ENCODE measurements at regions not wholly inside any gene's neighbourhood (a gene's known extent, or its start where the extent isn't known, plus 50 kb on each side); places are given as distances from the start of the nearest gene placed in this dataset.
"Not testable (repeated sequence)": the region's sequence is repeated elsewhere in the genome, so short reads cannot be mapped to it uniquely, and the experiment has no call there.

DNA sequence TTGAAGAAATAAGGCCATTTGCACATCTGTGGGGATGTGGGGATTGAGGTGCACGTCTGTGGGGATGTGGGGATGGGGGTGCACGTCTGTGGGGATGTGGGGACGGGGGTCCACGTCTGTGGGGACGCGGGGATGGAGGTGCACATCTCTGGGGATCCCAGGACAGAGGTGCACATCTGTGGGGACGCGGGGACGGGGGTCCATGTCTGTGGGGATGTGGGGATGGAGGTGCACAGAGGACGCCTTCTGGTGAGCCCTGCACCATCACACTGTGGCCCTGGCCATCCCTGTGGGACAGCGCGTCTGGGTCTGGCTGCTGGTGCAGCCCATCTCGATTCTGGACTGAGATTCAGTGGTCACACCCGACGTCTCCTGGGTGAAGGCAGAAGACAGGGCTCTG, 161.4 kb downstream of the LAT start:
- peak in 1 of 2 donors; percentile 56 for DNase-seq (ENCODE audit: low spot score in 2 of 2)
- WGBS = 82% methylated on average over 15 of the region's 15 CpGs
- Histone ChIP-seq H3K9me3 (no peaks in the 10 kb centered on the region), H3K4me3 (no peak overlapping the region), H3K27ac (no peak overlapping the region), H3K27me3 (no peaks in the 10 kb centered on the region), H3K36me3 (no peaks in the 10 kb centered on the region), H3K4me1 (peaks cover 3% of the 10 kb centered on the region)
- TF ChIP-seq, protein P1, sequence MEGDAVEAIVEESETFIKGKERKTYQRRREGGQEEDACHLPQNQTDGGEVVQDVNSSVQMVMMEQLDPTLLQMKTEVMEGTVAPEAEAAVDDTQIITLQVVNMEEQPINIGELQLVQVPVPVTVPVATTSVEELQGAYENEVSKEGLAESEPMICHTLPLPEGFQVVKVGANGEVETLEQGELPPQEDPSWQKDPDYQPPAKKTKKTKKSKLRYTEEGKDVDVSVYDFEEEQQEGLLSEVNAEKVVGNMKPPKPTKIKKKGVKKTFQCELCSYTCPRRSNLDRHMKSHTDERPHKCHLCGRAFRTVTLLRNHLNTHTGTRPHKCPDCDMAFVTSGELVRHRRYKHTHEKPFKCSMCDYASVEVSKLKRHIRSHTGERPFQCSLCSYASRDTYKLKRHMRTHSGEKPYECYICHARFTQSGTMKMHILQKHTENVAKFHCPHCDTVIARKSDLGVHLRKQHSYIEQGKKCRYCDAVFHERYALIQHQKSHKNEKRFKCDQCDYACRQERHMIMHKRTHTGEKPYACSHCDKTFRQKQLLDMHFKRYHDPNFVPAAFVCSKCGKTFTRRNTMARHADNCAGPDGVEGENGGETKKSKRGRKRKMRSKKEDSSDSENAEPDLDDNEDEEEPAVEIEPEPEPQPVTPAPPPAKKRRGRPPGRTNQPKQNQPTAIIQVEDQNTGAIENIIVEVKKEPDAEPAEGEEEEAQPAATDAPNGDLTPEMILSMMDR (IDR thresholded peaks at IDR 0.05) = no peak
- TF ChIP-seq POLR2A (IDR thresholded peaks at IDR 0.05) = no peak
- TF ChIP-seq EP300 (IDR thresholded peaks at IDR 0.05) = no peak
- no peak for TF ChIP-seq POLR2AphosphoS5 (IDR thresholded peaks at IDR 0.05)

DNA sequence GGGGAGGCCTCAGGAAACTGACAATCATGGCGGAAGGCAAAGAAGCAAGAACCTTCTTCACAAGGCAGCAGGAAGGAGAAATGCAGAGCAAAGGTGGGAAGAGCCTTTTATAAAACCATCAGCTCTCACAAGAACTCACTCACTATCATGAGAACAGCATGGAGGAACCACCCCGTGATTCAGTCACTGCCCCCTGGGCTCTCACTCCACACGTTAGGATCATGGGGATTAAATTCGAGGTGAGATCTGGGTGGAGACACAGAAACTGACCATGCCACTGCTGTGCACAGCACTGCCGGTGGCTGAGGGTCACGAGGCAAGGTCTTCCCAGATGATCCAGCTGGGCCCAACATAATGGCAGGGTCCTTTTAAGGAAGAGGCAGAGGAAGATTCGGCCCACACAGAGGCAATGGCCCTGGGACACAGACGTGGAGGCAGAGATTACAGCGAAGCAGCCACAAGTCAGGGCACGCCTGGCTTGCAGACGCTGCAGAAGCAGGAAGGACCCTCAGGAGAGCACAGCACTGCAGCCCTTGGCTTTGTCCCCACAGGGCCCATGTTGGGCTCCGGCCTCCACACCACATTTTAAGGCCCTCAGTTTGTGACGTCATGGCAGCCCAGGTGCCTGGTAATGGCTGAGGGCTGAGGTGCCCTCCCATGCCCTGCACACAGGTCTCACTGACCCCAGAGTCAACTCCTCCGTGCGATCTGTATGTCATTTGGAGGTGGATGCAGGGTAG, 160.8 kb downstream of the LAT start:
- 82% methylated on average over 9 of the region's 15 CpGs for WGBS
- H3K27me3 ChIP-seq, H3K27ac ChIP-seq, H3K9me3 ChIP-seq, H3K4me3 ChIP-seq, H3K36me3 ChIP-seq, H3K4me1 ChIP-seq: not testable (repeated sequence)
- peak in 1 of 2 donors; percentile 31 for DNase-seq (ENCODE audit: low spot score in 2 of 2)

DNA sequence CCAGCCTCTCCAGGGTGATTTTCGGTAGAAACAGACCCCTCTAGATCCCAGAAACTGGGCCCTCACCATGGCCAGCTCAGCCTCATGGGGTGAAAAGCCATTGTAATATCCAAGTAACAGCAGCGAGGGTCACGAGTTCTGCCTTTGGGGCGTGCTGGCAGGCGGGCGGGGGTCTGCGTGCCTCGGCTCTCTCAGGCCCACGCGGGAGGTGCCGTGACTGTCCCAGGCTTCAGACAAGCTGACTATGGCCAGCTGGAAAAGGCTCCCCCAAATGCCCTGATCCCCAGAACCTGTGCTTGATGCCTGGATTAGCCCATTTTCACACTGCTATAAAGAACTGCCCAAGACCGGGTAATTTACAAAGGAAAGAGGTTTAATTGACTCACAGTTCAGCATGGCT, 160.2 kb downstream of the LAT start:
- peak; percentile 26 to 35 for DNase-seq (ENCODE audit: low spot score in 2 of 2)
- not testable (repeated sequence) for H3K27me3 ChIP-seq, H3K36me3 ChIP-seq, H3K4me3 ChIP-seq, H3K9me3 ChIP-seq, H3K27ac ChIP-seq, H3K4me1 ChIP-seq
- 100% methylated on average over 1 of the region's 12 CpGs for WGBS

DNA sequence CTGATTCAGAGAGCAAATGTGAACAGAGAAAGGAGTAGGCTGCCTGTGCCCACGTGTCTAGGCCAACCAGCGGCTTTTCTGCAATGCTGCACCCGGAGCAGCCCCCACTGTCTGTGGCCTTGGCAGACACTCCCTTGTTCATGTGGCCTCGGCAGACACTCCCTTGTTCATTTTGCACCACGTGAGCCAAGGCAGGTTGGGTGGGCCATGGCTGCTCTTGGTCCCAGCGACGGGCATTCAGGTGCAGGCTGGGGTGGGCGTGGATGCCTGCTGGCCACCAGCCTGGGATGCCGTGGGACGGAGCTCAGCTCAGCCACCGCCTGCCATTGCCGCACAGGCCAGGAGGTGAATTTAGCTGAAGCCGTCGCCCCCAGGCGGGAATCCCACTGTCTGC, 159.8 kb downstream of the LAT start:
- not testable (repeated sequence) for H3K4me3 ChIP-seq, H3K27ac ChIP-seq, H3K36me3 ChIP-seq, H3K9me3 ChIP-seq, H3K4me1 ChIP-seq, H3K27me3 ChIP-seq
- WGBS = 68% methylated on average over 5 of the region's 15 CpGs
- peak in 1 of 2 donors; percentile 46 for DNase-seq (ENCODE audit: low spot score in 2 of 2)

DNA sequence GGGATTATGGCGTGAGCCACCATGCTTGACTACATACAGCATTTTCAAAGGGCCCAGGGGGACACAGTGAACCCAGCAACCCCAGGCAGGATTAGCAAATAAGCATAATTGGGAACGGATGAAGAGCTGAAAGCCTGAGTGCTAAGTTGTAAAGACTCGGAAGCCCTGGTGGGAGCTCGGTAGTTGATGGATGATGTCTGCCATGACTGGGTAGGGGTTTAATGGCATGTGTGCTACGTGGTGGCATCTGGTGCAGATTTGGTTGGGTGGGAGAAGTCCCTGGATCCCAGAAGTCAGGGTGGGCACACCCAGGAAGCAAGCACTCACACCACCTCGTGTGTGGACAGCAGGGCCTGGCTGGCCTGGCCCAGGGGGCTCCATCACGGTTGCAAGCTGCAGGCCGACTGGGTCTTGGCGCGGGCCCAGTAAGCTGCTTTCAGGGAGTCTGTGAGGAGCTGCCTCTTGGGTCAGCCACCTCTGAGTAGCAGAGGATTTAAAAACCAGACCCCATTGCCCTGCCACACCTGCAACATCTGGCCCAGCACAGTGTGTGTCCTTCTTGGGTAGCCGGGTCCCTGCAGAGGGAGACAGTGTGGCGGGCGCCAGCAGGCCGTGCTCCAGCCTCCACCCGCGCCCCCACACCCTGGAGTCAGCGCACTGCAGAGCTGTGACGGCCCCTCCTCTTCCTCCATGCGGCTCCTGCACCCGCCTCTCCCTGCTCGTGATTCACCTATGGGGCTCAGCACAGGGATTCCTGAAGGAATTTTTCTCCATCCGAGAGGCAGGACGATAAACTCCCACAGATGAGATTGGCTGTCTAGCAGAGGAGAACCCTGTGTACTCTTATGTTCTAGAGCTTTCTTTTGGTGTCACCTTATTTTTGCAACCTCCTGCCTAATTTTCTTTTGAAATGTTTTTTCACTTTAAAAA, 159.2 kb downstream of the LAT start:
- not testable (repeated sequence) for H3K36me3 ChIP-seq, H3K27ac ChIP-seq, H3K4me3 ChIP-seq, H3K27me3 ChIP-seq, H3K4me1 ChIP-seq, H3K9me3 ChIP-seq
- DNase-seq (ENCODE audit: low spot score in 2 of 2) = peak; percentile 53 to 69
- 63% methylated on average over 18 of the region's 23 CpGs for WGBS

DNA sequence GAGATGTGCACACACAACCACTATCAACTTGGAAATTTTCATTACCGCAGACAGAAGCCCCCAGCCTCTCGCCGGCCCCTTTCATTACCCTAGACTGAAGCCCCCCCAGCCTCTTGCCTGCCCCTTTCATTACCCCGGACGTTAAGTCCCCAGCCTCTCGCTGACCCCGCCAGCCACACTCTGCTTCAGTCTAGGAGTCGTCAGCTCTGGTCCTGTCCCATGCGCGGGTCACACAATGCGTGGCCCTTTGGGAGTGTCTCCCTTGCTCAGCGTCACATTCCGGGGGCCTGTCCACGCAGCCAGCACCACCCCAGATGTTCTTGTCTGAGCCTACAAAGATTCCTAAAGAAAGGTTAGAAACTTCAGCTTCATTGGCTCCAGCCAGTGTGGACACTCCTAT, 157.7 kb downstream of the LAT start:
- H3K9me3 ChIP-seq, H3K27me3 ChIP-seq, H3K36me3 ChIP-seq, H3K4me3 ChIP-seq, H3K4me1 ChIP-seq, H3K27ac ChIP-seq: not testable (repeated sequence)
- WGBS = 86% methylated on average over 14 of the region's 14 CpGs
- DNase-seq (ENCODE audit: low spot score in 2 of 2) = peak; percentile 44 to 56

DNA sequence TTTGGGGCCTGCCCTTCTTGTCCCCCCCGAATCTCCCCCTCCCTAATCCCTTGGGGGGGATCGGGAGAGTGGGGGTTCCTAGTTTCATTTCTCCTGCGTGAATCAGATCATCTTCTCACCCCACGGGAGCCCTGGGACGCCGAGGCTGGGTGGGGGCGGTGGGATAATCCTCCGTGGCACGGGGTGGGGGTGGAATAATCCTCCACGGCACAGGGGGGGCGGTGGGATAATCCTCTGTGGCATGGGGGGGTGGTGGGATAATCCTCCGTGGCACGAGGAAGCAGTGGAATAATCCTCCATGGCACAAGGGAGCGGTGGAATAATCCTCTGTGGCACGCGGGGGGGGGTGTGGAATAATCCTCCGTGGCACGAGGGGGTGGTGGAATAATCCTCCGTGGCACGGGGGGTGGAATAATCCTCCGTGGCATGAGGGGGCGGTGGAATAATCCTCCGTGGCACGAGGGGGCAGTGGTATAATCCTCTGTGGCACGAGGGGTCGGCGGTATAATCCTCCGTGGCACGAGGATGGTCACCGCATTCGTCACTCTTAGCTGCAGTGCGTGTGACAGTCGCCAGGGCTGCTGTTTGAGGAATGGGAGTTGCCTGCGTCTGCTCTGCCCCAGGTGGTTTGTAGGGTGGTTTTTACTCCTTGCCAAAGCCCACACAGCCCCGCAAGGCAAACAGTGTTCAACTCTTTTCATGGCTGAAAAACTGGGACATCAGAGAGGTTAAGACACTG, 156.9 kb downstream of the LAT start:
- TF ChIP-seq POLR2AphosphoS5 (IDR thresholded peaks at IDR 0.05) = no peak
- no peak for TF ChIP-seq EP300 (IDR thresholded peaks at IDR 0.05)
- TF ChIP-seq, protein P1 (IDR thresholded peaks at IDR 0.05) = no peak
- no peak for TF ChIP-seq POLR2A (IDR thresholded peaks at IDR 0.05)
- WGBS = 76% methylated on average over 34 of the region's 35 CpGs
- Histone ChIP-seq H3K4me3 (no peak overlapping the region), H3K27me3 (no peaks in the 10 kb centered on the region), H3K9me3 (no peaks in the 10 kb centered on the region), H3K36me3 (no peaks in the 10 kb centered on the region), H3K27ac (no peak overlapping the region), H3K4me1 (peaks cover 3% of the 10 kb centered on the region)
- peak; percentile 49 to 52 for DNase-seq (ENCODE audit: low spot score in 2 of 2)

DNA sequence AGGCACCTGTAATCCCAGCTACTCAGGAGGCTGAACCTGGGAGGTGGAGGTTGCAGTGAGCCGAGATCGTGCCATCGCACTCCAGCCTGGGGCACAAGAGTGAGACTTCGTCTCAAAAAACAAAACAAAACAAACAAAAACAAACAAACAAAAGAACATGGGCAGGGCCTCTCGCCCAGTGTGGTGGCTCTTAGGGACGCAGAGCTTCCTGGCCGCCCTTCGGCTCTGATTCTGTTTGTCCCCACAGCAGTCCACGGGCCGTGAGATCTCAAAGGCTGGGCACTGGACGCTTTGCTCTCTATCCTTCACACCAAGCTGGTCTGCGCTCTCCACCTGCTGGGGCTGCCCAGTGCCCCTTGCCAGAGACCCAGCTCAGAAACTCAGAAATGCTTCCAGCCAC, 156.3 kb downstream of the LAT start:
- WGBS = 94% methylated on average over 11 of the region's 12 CpGs
- not testable (repeated sequence) for H3K27ac ChIP-seq, H3K9me3 ChIP-seq, H3K27me3 ChIP-seq, H3K4me3 ChIP-seq, H3K4me1 ChIP-seq, H3K36me3 ChIP-seq
- peak; percentile 26 to 55 for DNase-seq (ENCODE audit: low spot score in 2 of 2)

DNA sequence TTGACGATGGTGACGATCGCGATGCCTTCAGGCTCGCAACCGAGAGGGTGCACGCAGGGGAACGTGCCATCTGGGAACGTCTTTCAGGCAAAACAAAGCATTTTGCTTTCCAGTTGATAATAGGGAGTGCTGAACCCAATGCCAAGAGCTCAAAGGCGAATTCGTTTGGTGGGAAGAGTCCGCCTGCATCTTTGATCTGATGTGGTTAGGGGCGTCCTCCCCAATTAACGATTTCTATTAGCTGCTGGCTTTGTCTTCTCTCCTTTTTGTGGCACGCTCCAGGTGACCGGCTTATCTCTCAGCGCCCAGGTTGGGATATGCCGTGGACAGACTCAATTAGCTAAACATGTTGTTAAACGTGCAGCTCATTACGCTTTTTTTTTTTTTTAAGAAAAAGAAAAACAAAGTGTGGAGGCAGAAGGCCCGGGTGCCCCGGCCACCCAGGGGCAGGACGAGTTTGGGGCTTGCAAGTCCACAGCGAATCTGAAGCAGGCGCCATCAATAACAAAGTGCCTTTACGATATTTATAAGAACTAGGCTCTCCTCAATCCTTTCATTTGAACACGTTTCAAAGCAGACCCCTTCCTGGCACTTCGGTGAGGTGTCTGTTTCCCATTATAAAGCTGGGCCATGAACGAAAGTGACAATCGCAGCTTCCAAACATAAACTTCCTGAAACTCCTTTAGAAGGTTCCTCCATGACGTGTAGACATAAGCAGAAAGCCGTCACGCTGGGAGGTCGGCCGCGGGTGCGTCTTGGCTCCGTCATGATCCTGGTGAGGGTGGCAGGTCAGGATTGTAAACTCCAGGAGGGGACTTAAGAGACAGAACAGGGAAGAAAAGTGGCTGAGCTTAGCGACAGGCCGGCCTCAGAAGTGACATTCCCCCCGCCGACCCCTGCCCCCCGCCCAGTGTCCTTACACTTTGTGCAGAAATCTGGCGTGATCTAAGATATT, 155.3 kb downstream of the LAT start:
- WGBS = 75% methylated on average over 38 of the region's 44 CpGs
- DNase-seq (ENCODE audit: low spot score in 2 of 2) = peak; percentile 64 to 77
- peak overlapping the region; percentile 12 for H3K4me3 ChIP-seq

More for the DNA sequence above, 155.3 kb downstream of the LAT start:
- not testable (repeated sequence) for H3K9me3 ChIP-seq, H3K27ac ChIP-seq, H3K36me3 ChIP-seq, H3K4me1 ChIP-seq, H3K27me3 ChIP-seq

Data from suprapubic skin (tissue), 4 donors.